Left lung (tissue), 4 donors: ENCODE measurements at regions not wholly inside any gene's neighbourhood (a gene's known extent, or its start where the extent isn't known, plus 50 kb on each side); places are given as distances from the start of the nearest gene placed in this dataset.
"Not testable (repeated sequence)": the region's sequence is repeated elsewhere in the genome, so short reads cannot be mapped to it uniquely, and the experiment has no call there.

Experiments used
- ATAC-seq: fragments of 200-7000 bp; cut with Tn5 transposase; one replicate; pipeline ENCODE4 v1.9.1; 2020; ENCODE audit warnings: moderate library complexity
- DNase-seq, 4 donors: peaks; one replicate each; pipeline ENCODE4 v3.0.0-alpha.2; 2013 to 2020
- H3K27ac ChIP-seq, 2 donors: fragments of 200-600 bp; sonication (generic) in 1 of 2; one replicate each; pipeline versions ENCODE4 v1.5.0 to v1.8.0; 2020 to 2021
- H3K27me3 ChIP-seq, 2 donors: fragments of 200-600 bp; sonication (generic) in 1 of 2; one replicate each; pipeline versions ENCODE4 v1.5.0 to v1.8.0; 2020 to 2021
- H3K36me3 ChIP-seq, 2 donors: fragments of 200-600 bp; sonication (generic) in 1 of 2; one replicate each; pipeline versions ENCODE4 v1.5.0 to v1.8.0; 2020 to 2021
- H3K4me1 ChIP-seq, 2 donors: fragments of 200-600 bp; one replicate each; pipeline ENCODE4 v1.8.0; 2021
- H3K4me3 ChIP-seq, 2 donors: fragments of 200-600 bp; sonication (generic) in 1 of 2; one replicate each; pipeline versions ENCODE4 v1.5.0 to v1.8.0; 2020 to 2021; ENCODE audit warnings: mild to moderate bottlenecking in 1 of 2
- H3K9me3 ChIP-seq, 2 donors: fragments of 200-600 bp; sonication (generic) in 1 of 2; one replicate each; pipeline versions ENCODE4 v1.5.0 to v1.8.0; 2020 to 2021
- intact Hi-C, 2 donors: fragments of 100-400 bp; cut with DNase I; formaldehyde crosslinking; loops; one replicate each; pipeline versions ENCODE4 v1.11.2 to v1.14.2; 2022
- TF ChIP-seq, protein P1 (sequence below), 2 donors: fragments of 200-600 bp; sonication (generic) in 1 of 2; IDR thresholded peaks; one replicate each; pipeline versions ENCODE4 v1.5.0 to v1.8.0; 2021; ENCODE audit warnings: antibody characterized with exemption in 2 of 2
- donor health status: DM: no; HTN: yes; CAD: no.
- donor health status: DM: no; HTN: no; CAD: no.

DNA sequence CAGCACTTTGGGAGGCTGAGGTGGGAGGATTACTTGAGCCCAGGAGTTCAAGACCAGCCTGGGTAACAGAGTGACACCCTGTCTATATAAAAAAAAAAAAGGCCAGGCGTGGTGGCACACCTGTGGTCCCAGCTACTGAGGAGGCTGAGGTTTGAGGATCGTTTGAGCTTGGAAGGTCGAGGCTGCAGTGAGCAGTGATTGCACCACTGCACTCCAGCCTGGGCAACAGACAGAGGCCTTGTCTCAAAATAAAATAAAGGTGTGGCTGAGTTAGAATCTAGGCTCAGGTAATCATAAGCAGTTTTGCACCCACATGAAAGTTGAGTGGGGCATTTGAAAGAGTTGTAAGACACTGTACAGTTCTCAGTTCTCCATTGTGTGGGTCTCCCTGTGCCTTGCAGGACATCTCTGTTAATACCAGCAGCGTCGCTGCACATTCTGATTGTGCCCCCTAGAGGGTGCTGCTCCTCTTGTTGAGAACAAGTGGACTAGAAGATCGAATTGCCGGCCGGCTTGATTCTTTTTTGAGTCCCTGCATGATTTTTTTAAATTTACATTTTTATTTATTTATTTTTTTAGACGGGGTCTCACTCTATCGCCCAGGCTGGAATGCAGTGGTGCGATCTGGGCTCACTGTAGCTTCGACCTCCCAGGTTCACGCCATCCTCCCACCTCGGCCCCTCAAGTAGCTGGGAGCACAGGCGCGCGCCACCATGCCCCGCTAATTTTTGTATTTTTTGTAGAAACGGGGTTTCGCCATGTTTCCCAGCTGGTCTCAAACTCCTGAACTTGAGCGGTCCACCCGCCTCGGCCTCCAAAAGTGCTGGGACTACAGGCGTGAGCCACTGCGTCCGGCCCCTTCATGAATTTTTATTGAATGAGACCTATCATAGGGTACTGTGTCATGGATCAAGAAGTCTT lies 73.6 kb upstream of the RBMX start:
- H3K4me3 ChIP-seq = no peak overlapping the region
- ATAC-seq (peak; percentile 93), DNase-seq (peak in 3 of 4 donors; percentile 25 to 57 (median 51))
- intact Hi-C loops = no loop called here
- no peaks in the 10 kb centered on the region for H3K9me3 ChIP-seq
- no peak overlapping the region for H3K27ac ChIP-seq
- H3K4me1 ChIP-seq = no peaks in the 10 kb centered on the region
- TF ChIP-seq, protein P1, sequence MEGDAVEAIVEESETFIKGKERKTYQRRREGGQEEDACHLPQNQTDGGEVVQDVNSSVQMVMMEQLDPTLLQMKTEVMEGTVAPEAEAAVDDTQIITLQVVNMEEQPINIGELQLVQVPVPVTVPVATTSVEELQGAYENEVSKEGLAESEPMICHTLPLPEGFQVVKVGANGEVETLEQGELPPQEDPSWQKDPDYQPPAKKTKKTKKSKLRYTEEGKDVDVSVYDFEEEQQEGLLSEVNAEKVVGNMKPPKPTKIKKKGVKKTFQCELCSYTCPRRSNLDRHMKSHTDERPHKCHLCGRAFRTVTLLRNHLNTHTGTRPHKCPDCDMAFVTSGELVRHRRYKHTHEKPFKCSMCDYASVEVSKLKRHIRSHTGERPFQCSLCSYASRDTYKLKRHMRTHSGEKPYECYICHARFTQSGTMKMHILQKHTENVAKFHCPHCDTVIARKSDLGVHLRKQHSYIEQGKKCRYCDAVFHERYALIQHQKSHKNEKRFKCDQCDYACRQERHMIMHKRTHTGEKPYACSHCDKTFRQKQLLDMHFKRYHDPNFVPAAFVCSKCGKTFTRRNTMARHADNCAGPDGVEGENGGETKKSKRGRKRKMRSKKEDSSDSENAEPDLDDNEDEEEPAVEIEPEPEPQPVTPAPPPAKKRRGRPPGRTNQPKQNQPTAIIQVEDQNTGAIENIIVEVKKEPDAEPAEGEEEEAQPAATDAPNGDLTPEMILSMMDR (IDR thresholded peaks at IDR 0.05) = peak; percentile 44 to 53
- H3K27me3 ChIP-seq = no peaks in the 10 kb centered on the region
- H3K36me3 ChIP-seq = no peaks in the 10 kb centered on the region

DNA sequence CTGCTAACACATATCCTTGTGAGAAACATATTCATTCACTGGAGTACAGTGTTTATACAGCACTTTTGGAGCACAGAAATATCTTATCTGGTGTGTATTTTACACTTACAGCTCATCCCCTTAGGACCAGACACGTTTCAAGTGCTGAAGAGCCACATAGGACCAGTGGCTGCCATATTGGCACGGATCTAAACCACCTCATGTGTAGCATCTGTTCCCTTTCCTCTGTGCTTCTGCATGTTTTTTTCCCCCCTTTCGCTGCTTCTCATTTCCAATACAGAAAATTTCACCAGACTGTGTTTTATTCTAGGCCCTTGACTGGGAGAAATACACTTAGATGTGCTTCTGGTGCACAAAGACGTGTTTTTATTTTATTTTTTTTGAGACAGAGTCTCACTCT lies 69.7 kb upstream of the RBMX start:
- no peak overlapping the region for H3K4me3 ChIP-seq
- TF ChIP-seq, protein P1 (IDR thresholded peaks at IDR 0.05) = no peak
- ATAC-seq (no peak), DNase-seq (no peak)
- H3K4me1 ChIP-seq = no peaks in the 10 kb centered on the region
- H3K36me3 ChIP-seq = no peaks in the 10 kb centered on the region
- intact Hi-C loops = no loop called here
- no peaks in the 10 kb centered on the region for H3K9me3 ChIP-seq
- H3K27ac ChIP-seq = no peak overlapping the region
- no peaks in the 10 kb centered on the region for H3K27me3 ChIP-seq

DNA sequence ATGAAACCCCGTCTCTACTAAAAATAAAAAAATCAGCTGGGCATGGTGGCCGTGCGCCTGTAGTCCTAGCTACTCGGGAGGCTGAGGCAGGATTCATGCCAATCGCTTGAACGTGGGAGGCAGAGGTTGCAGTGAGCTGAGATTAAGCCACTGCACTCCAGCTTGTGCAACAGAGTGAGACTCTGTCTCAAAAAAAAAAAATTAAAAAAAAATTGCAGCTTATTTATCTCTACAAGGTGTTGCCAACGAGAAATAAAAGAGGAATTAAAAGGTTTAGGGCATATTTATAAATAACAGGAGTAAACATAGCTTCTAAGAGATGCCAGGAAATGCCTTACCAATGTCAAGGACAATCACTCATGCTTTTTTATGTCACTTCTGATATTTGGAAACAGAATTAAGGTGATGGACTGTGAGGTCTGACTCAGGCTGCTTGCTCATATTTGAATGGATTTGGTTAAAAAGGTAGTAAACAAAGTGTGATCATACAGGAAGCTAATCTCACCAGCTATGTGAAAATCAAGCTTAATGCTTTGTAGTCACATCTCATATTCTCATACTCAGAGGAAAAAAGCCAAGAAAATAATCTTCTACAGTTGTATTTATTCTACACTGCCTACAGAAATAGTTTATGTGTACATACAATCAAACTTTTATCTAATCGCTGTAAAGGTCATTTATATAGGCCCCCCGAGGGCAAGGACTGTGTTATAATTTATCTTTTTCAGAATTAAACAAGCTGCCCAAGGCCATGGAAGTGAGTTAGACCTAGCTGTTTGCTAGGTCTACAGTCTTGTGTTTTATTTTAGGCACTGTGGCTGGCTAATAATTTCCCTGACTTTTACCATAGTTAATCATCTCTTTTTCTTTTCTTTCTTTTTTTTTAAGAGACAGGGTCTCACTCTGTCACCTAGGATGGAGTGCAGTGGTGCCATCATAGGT lies 61.1 kb upstream of the RBMX start:
- no peaks in the 10 kb centered on the region for H3K4me1 ChIP-seq
- H3K9me3 ChIP-seq = no peaks in the 10 kb centered on the region
- no peaks in the 10 kb centered on the region for H3K36me3 ChIP-seq
- no peak overlapping the region for H3K27ac ChIP-seq
- no peak for ATAC-seq
- intact Hi-C loops = no loop called here
- TF ChIP-seq, protein P1 (IDR thresholded peaks at IDR 0.05) = no peak
- DNase-seq = no peak
- H3K4me3 ChIP-seq = no peak overlapping the region
- H3K27me3 ChIP-seq = no peaks in the 10 kb centered on the region

DNA sequence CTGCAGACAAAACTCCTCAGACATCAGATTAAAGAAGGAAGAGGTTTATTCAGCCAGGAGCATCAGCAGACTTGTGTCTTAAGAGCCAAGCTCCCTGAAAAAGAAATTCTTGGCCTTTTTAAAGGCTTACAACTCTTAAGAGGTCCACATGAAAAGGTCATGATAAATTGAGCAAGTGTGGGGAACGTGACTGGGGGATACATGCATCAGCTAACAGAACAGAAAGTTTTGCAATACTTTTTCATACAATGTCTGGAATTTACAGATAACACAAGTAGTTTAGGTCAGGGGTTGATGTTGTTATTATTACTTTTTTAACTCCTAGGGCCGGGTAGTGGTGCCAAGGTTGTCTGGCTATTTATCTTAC lies 55.6 kb upstream of the RBMX start:
- no peak for DNase-seq
- TF ChIP-seq, protein P1 (IDR thresholded peaks at IDR 0.05) = no peak
- intact Hi-C loops = no loop called here
- Histone ChIP-seq H3K4me1 (no peaks in the 10 kb centered on the region), H3K9me3 (no peaks in the 10 kb centered on the region), H3K27me3 (no peaks in the 10 kb centered on the region), H3K36me3 (no peaks in the 10 kb centered on the region), H3K27ac (no peak overlapping the region), H3K4me3 (no peak overlapping the region)
- ATAC-seq = no peak

DNA sequence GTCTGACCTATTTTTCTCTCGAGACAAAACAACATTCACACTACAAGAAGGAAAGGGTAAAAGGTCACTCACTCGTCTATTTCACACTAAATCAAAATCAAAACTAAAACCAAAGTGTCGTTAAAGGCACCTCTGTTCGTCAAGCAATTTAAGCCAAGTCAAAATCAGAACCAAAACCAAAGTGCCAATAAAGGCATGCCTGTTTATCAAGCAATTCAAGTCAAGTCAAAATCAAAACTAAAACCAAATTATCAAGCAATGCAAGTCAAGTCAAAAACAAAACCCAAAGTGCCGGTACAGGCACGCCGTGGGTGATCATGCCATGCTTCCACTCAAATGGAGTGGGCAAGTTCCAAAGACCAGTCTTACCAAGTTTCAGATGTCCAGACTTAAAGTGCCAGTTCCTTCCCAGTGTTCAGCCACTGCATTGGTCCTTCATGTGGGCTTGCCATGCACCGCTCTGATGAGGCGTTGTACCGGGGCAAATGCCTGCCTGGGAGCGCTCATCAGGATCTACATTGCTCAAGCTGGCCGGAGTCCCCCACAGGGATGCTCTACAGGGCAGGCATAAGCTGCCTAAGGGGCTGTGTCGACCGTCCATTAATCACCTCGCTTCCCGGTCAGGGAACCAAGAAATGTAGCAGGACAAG lies 55.1 kb upstream of the RBMX start:
- H3K9me3 ChIP-seq, intact Hi-C loops, H3K36me3 ChIP-seq, H3K27ac ChIP-seq, H3K4me3 ChIP-seq, DNase-seq, H3K4me1 ChIP-seq, H3K27me3 ChIP-seq, ATAC-seq: not testable (repeated sequence)

DNA sequence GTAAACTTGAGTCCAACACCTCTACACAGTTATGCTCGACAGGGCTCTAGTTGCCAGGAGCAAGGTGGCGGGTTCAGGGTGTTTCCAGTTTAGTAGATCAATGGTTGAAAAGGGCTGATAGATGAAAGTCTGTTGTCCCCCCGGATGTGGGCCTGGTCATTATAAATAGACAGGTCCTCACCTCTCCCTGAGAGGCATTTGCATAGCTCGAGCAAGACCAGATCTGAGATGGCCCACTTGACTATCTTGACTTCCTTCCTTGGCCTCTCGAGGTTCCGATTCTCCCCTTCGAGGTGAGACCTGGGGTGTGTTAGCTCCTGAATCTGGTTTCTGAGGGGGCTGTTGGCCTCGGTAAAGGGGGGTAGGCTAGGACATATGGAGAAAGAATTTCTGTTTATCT lies 54.1 kb upstream of the RBMX start:
- H3K27ac ChIP-seq, H3K4me1 ChIP-seq, H3K36me3 ChIP-seq, ATAC-seq, H3K4me3 ChIP-seq, H3K27me3 ChIP-seq, H3K9me3 ChIP-seq, intact Hi-C loops, DNase-seq: not testable (repeated sequence)
